GM12873 (cell line): ENCODE measurements at regions not wholly inside any gene's neighbourhood (a gene's known extent, or its start where the extent isn't known, plus 50 kb on each side); places are given as distances from the start of the nearest gene placed in this dataset.

Experiments
- CTCF ChIP-seq: IDR thresholded peaks from 2 replicates; pipeline ENCODE4 v1.5.1; 2012; ENCODE audit warnings: low read depth, mild to moderate bottlenecking, moderate library complexity, low read length, control low read depth; ENCODE audit not compliant: insufficient read depth; ENCODE audit errors: missing control alignments

- TF ChIP-seq CTCF: no peak
Measured at GRCh38 chr2:765369-765768, 88.2 kb upstream of the TMEM18 start.

DNA sequence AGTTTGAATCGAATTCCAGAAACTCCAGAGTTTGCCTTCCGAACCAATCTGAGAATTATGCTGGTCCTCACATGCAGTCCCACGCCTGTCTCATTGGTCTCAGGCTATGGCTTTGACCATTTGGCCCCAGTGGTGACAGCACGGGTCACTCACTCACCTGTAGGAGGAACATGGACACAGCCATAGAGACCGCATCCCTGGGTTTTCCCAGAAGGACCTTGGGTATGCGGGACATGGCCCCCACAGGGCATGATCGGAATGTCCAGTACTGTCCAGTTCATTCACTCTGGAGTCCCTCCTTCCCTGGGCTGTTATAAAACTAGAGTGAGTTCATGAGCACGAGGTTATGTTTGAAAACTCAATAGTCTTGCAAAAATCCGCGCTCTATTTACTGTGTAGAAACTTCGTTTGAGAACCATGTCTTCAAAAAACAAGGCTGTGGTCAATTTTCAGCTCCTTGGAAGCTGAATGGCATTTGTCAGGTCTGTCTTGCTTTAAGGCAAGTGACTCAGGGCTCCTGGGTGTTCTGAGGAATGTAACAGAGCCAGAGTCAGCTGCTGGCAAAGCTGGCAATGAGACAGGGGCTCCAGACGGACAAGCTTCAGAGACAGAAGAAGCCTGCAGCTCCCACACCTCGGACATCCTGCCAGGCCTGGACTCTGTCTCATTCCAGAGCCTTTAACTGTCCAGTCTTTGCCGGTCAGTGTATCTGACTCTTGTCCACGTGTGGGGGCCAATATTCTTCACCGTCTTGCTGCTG is 86.7 kb upstream of the TMEM18 start:
- TF ChIP-seq CTCF: no peak

DNA sequence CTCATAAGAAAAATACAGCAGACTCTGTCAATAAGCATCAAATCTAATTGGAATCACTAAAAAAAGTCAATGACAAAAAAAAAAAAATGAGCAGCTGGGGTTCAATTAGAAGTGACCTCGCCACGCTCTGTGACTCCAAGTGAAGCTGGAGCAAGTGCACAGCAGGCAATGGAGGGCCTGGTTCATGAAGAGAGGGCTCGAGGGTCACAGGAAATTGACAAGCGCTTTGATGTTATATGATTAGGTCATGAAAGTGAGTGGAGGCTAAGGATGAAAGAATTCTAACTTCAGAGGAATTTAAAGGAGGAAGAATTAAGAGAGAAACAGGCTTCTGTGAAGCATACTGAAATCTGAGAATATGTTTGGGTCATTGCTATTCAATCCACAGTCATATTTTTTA is 85.4 kb upstream of the TMEM18 start:
- TF ChIP-seq CTCF: no peak

DNA sequence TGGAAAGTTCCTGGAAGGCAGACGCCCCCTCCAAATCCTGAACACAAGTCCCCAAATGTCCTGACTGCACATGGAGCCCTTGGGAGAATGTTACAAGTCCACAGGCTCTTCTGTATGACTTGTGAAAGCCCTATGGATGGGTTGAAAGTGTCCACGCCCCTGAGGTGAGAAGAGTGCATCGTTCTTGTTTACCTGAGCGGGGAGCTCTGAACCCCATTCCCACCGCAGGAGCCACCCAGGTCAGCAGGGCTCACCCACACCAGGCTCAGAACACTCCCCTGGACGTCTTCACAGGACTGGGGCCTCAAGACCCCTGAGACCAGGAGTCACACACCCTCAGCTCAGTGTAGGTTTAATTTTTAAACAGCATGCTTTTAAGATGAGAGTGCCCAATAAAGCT is 84.2 kb upstream of the TMEM18 start:
- TF ChIP-seq CTCF: no peak

GRCh38 chr2:760001-760400 is 82.8 kb upstream of the TMEM18 start:
- no peak for TF ChIP-seq CTCF

- no peak for TF ChIP-seq CTCF
Measured at GRCh38 chr2:758073-758820, 81.0 kb upstream of the TMEM18 start.

DNA sequence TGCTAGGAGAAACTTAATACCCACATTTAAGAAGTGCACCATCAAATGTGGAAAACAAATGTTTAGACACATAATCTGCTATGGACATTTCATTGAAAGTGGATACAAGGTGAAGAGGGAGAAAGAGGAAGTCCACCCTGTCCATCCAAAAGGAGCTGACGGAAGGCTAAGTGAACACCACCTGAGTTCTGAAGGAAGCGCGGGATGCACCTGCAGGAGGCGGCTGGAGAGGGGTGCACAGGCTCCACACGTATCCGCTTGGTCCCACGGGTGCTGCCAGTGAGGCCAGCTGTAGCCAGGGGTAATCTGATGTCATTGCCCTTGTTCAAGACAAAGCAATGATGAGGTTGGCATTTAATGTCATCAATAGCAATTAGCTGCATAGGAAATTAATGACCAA is 75.9 kb upstream of the TMEM18 start:
- TF ChIP-seq CTCF: no peak
